GM12892 (cell line): ENCODE measurements at regions not wholly inside any gene's neighbourhood (a gene's known extent, or its start where the extent isn't known, plus 50 kb on each side); places are given as distances from the start of the nearest gene placed in this dataset.

Experiments used
- POLR2A ChIP-seq: IDR thresholded peaks from 2 replicates; pipeline ENCODE4 v1.6.1; 2011; ENCODE audit warnings: low read depth, low read length, control low read depth
- POLR2AphosphoS5 ChIP-seq: IDR thresholded peaks from 2 replicates; pipeline ENCODE4 v1.6.1; 2011; ENCODE audit warnings: low read depth, low read length, control low read depth
- TAF1 ChIP-seq: IDR thresholded peaks from 2 replicates; pipeline ENCODE4 v1.6.1; 2011; ENCODE audit warnings: low read depth, mild to moderate bottlenecking, control low read depth, low read length, borderline replicate concordance

DNA sequence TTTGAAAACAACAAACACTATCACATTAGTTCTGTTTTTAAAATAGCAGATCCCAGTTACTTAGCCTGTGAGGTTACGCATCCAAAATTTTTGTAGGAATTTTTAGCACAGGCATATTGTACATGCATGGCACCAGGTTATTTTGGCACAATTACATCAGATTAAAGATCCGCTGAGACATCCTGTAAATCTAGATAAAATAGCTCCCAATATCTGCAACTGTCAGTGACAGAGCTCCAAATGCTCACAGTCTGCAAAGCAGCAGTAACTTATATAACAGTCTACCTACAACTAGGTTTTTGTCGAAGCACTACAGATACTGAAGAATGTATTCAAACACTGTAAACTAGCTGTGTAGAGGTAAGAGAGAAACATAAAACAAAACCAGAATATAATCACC, 200.7 kb upstream of the KCNH7 start:
- TF ChIP-seq POLR2AphosphoS5, result no peak
- TF ChIP-seq POLR2A, result no peak
- no peak for TF ChIP-seq TAF1
